ENCODE measurements at regions not wholly inside any gene's neighbourhood (a gene's known extent, or its start where the extent isn't known, plus 50 kb on each side); places are given as distances from the start of the nearest gene placed in this dataset.

DNA sequence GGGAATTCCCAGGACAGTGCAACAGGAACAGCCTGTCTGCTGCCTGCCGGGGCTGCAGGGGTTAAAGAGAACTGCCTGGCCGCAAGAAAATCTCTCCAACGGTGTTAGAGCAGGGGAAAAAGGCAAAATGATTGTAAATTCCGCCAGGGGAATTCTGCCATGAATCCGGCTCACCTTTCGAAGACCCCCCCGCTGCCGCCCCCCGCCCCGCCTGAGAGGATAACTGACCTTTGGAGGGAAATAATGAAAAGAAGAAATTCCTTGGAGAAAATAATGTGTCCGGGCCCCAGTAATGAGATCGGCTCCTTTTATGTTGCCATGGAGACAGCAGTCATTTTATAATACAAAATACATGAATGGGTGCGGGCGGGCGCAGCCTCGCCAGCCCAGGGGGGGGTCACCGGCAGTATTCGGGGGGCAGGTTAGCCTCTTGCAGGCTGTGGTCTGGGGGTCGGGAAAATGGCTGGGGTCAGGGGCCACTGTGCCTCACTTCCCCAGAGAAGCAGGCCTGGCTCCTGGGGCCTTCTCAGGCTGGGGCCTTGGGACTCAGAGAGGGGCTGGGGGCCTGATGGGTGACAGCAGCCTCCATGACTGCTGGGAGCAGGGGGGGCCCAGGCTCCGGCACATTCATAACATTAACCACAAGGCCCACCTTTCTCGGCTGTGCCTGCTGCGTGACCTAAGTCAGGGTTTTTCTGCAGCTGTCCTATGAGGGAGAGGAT, 228.1 kb downstream of the MN1 start:
- in situ Hi-C loops (cut with HindIII; ENCODE audit: low sequenced_read_pairs): no loop called here
- no peak for DNase-seq (ENCODE audit: low spot score)

DNA sequence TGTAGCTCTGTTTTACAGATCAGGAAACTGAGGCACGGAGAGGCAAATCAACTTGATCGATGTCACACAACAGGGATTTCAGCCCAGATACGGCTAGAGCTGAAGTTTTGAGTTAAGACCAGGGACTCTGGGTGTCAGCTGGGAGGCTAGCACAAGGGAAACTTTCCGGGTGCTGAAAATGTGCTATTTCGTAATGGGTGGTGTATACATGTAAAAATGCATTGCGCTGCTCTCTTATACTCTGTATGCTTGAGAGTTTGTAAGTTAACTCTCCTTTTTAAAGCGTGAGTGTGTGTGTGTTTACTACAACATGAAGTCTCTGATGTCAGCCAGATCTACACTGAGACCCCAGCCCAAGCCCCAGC, 227.6 kb downstream of the MN1 start:
- in situ Hi-C loops (cut with HindIII; ENCODE audit: low sequenced_read_pairs): no loop called here
- DNase-seq (ENCODE audit: low spot score): no peak

DNA sequence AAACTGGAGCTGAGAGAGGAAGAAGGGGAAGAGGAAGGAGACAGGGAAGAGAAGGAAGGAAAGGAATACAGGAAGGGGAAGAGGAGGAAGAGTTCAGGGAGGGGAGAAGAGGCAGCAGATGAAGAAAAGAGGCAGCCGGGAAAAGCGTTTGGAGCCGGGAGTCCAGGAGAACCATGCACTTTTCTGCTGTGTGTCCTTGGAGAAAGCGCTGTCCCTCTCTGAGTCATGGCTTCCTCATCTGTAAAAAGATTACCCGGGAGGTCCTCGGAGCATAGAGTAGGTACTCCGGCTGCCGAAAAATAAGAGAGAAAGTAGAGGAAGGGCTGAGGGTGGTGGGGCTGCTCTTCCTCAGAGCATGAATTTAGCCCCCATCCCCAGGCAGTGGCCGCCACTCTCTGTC, 226.9 kb downstream of the MN1 start:
- DNase-seq (ENCODE audit: low spot score): no peak
- in situ Hi-C loops (cut with HindIII; ENCODE audit: low sequenced_read_pairs): no loop called here

DNA sequence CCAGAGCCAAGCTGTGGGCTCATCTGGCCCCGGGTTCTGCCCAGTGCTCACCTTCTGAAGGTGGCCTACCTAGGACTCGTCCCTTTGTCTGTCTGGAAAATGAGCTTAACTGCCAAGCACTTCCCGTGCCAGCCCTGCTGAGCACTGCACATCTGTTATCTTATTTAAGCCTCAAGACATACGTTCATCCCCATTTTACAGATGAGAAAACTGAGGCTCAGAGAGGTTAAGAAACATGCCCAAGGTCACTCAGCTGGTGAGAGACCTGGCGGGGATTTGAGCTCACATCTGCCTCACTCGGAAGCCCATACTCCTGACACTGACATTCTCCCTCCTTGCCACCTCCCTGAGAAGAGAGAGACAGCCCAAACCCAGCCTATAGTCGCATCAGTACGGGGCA, 226.2 kb downstream of the MN1 start:
- in situ Hi-C loops (cut with HindIII; ENCODE audit: low sequenced_read_pairs): no loop called here
- no peak for DNase-seq (ENCODE audit: low spot score)

DNA sequence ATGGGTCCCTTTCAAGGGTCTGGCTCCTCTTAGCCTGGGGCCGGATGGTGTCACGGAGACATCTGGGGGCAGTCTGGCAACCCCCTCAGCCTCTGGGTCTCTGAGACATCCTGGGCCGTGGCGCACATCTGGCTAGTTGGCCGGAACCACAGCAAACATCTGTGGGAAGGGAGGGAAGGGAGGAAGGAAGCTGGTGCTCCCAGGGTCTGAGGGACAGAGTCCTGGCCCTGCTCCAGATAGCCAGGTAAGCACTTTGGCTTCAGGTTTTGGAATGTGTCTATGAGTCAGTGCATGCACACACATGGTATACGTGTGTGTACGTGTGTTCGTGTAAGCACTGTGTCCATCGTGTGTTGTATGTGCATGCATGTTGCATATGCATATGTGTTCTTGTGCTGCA, 225.1 kb downstream of the MN1 start:
- DNase-seq (ENCODE audit: low spot score): no peak
- in situ Hi-C loops (cut with HindIII; ENCODE audit: low sequenced_read_pairs): no loop called here

DNA sequence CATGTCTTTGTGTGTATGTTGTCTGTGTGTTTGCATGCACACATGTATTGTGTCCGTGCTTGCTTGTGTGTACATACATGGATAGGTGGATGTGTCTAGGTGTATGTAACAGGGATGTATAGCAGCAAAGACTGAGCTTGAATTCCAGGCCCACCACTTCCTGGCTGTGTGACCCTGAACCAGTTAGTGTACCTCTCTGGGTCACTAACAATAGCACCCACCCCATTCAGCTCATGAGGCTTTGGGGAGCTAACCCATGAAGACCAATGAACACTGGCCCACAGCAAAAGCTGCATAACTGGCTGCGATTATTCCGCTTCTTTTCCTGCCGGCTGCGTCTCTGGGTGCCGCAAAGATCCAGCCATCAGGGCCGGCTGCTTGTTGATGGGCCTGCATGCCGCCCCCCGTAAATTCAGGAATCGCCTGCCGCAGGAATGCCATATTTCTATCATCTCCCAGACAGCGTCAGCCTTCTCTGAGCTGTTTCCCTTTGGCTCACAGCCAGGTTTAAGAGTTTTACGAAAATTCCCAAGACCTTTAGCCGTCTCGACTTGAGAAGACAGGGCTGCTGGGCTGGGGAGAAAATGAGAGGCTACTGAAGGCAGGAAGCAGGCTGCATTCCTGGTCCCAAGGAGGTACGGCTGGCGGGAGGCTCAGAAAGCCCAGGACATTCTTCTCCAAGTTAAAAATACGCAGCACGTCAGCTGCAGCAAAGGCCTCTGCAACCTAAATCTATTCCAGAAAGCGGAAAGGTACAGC, 224.6 kb downstream of the MN1 start:
- in situ Hi-C loops (cut with HindIII; ENCODE audit: low sequenced_read_pairs): no loop called here
- DNase-seq (ENCODE audit: low spot score): no peak

DNA sequence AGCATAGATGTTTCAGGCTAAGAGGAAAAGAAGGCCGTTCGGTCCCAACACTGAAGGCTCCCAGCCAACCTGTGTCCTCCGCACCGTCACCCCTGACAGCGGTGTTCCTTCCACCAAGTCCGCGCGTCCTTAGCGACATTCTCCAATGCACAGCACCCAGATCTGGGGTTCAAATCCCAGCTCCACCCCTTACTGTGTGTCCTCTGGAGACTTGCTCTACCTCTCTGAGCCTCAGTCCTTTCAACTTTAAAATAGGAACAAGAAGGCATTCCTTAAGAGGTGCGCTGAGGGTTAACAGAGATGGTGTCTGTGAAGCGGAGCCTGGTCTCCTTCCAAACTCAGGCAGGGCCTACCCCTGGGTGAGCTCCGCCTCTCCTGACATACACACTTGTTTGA, 224.0 kb downstream of the MN1 start:
- in situ Hi-C loops (cut with HindIII; ENCODE audit: low sequenced_read_pairs): no loop called here

DNA sequence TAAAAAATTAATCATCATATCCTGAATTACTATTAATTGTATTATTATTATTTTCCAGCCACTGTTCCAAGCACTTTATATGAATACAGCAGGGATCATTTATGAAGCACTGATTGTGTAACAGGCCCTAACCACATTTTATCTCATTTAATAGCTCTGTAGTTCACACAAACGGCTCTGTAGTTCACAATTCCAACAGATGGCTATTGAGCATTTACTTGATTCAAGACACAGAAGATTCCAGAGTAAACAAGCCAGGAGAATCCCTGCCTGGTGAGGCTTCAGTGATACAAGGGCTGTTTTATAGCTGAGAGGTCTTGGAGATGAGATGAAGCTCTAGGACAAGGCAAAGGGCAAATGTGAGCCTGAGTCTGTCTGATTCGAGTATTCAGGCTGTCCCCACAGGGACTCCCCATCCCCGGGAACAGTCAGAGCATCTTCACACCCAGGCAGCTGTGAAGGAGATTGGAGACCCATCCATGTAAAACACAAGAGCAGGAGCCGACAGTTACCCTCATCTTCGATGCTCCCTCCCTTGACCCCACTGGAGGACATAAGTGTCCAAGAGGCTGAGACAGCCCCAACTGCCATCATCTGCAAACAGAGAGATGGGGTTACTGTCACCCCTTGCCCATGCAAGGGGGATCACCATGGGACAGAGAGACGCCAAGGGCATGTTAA, 222.5 kb downstream of the MN1 start:
- in situ Hi-C loops (cut with HindIII; ENCODE audit: low sequenced_read_pairs): no loop called here

More for the DNA sequence above, 224.0 kb downstream of the MN1 start:
- DNase-seq (ENCODE audit: low spot score): no peak

DNA sequence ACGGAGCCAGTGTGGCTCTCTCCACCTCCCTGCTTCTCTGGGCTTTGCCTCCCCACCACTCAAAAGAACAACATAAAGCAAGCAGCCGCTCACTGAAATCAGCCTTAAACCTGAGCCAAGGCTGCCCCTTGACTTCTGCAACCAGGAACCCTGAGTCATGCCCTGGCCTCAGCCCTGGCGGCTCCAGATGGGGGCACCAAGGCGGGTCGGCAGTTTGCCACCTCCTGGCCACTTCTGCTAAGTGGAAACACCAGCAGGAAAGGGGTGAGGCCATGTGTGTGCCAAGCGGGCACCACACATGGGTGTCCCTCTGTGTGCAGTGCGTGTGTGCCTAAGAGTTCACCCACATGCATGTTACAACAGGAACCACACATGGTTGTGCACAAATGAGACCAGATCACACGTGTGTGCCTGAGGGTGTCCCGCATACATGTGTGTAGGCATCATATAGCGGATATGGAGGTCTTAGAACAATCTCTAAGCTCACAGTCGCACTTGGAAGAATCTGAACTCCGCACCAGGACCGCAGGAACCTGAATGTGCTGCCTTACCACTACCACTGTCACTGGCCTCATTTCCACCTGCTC, 221.2 kb downstream of the MN1 start:
- no peak for DNase-seq (ENCODE audit: low spot score)
- in situ Hi-C loops (cut with HindIII; ENCODE audit: low sequenced_read_pairs): no loop called here

More for the DNA sequence above, 222.5 kb downstream of the MN1 start:
- no peak for DNase-seq (ENCODE audit: low spot score)

DNA sequence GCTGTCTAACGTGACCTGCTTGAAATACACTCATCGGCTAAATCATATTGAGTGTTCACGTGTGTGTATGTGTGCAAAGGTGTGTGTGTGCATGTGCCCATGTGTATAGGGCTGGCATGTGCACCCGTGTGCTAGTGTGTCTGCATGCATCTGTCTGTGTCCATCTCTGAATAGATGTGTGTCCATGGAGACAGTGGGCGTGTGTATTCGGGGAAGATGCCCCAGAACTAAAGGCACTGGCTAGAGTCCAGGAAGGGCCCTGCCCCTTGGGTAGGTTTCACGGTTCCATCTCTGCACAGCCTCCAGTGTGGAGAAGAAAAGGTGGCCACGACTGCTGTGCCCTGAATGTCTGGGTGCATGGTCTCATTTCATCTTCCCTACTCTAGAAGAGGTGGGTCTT, 220.3 kb downstream of the MN1 start:
- in situ Hi-C loops (cut with HindIII; ENCODE audit: low sequenced_read_pairs): no loop called here
- no peak for DNase-seq (ENCODE audit: low spot score)

DNA sequence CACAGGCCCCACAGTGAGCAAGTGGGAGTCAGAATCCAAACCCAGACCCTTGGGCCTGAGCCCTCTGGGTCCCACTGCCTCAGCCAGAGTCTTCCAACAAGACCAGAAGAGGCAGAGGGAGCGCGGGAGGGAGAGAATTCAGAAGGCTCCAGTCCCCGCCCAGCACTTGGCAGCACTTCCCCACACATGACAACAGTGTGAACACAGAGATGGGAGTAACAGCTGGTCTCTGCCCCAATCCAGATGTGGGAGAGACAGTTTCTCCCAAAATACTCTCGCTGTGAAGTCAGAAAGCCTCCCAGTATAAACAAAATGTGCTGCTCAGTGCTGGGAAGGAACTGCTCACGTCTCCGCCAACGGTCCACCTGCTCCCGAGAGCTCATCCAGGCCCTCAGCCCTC, 219.9 kb downstream of the MN1 start:
- in situ Hi-C loops (cut with HindIII; ENCODE audit: low sequenced_read_pairs): no loop called here
- DNase-seq (ENCODE audit: low spot score): no peak

DNA sequence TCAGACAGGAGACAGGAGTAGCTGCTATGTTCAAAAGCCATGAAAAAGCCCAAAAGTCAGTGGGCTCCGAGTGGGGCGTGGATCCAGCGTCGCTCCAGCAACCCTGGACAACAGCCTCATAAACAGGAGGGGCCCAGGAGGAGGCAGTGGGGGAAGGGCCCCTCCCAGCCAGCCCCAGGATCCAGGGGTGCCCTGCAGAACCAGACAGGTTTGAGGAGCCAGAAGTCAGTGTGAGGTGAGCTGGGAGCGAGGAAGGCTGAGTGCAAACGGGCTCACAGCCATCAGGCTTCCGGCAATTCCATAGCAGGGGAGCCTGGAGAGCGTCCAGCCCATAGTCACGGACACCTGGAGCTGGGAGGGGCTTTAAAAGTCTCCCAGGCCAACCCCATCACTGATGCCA, 217.7 kb downstream of the MN1 start:
- in situ Hi-C loops (cut with HindIII; ENCODE audit: low sequenced_read_pairs): no loop called here
- DNase-seq (ENCODE audit: low spot score): no peak

DNA sequence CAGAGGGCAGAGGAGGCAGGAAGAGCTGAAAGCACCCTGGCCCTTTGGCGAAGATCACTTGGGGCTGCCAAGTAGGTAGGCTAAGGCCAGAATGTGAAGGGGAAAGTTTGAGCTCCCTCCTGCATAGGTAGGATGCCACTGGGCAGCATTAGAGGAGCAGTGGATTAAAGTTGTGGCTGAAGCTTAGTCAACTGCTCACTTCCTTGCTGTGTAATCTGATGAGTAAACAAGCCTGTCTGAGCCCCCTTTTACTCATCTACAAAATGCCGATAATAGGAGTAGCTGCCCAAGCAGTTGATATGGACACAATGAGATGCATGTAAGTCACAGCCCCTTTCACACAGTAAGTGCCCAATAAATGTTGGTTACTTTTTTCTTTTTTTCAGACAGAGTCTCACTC, 216.4 kb downstream of the MN1 start:
- DNase-seq (ENCODE audit: low spot score): no peak
- in situ Hi-C loops (cut with HindIII; ENCODE audit: low sequenced_read_pairs): no loop called here

DNA sequence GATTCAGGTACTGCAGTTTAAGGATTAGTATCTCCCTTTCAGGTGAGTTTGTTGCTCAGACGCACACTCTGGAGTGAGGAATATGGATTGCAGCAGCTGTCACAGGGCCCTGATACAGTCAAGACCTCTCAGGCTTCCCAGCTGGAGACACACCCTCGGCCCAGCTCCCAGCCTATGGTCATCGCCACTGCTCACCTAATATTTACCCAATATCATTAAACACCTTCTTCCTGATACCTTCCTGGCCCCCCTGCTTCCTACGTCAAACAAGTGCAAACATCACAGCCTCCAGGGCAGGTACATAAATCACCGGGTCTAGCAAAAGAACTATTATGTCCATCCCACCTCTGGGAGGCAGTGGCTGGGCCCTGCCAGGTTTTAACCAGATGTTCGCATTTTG, 213.3 kb downstream of the MN1 start:
- no peak for DNase-seq (ENCODE audit: low spot score)
- in situ Hi-C loops (cut with HindIII; ENCODE audit: low sequenced_read_pairs): no loop called here

DNA sequence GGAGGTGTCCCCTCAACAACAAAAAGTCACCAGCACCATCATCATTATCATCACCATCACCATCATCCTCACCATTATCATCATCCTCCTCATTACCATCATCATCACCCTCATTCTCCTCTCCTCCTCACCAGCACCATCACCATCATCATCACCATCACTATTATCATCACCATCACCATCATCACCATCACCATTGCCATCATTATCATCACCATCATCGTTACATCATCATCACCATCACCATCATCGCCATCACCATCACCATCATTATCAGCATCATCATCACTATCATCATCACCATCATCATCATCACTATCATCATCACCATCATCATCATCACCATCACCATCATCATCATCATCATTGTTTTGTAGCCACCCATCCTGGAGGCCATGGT, 212.6 kb downstream of the MN1 start:
- in situ Hi-C loops (cut with HindIII; ENCODE audit: low sequenced_read_pairs): no loop called here
- no peak for DNase-seq (ENCODE audit: low spot score)

DNA sequence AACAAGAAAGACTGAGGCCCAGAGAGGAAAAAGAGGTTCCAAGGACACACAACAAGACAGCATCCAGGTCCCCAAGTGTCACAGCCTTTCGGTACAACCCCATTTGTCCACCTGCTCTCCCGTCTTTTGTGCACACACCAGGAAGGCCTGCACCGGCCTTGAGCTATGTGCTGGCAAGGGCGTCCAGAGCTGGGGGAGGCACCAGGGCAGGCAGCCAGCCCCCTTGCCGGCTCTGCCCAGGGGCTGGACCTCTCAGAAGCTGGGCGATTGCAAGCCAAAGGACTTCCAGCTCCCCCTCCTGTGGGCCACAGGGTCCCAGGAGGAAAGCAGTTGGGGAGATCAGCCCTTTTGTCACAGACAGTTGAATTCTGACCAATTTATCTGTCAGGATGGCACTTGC, 210.5 kb downstream of the MN1 start:
- DNase-seq (ENCODE audit: low spot score): no peak
- in situ Hi-C loops (cut with HindIII; ENCODE audit: low sequenced_read_pairs): no loop called here

DNA sequence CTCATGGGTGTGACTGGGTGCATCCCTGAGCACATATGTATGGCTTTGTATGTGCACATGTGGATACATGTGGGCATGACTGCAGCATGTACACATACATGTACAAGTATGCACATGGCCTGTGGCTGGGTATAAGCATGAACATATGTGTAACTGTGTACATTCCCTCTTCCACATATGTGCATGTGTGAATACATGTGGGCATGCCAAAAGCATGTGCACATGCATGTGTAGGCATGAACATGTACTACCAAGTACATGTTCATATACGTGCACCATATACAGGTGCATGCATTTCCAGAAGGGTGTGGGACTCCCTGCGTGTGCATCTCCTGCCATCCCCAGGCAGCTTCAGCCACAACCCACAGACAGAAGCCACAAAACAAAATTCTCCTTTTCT, 208.2 kb downstream of the MN1 start:
- in situ Hi-C loops (cut with HindIII; ENCODE audit: low sequenced_read_pairs): no loop called here

DNA sequence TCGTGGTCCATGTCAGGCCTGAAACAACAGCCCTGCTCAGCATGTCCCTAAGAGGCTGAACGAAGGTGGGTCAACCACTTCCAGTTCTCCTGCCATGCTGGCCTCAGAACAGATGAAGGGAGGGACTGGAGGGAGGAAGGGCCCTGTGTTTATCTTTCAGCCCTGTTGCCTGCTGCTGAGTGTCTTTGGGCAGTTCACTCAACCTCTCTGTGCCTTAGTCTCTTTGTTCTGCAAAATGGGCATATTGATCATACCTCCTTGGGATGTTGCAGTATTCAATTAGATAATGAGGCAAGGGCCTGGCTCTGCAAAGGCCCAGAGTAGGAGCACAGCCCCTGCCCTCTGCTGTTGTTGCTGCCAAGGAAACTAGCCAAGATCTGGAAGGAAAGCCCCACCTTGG, 207.5 kb downstream of the MN1 start:
- in situ Hi-C loops (cut with HindIII; ENCODE audit: low sequenced_read_pairs): no loop called here
- DNase-seq (ENCODE audit: low spot score): no peak

More for the DNA sequence above, 208.2 kb downstream of the MN1 start:
- DNase-seq (ENCODE audit: low spot score): no peak

DNA sequence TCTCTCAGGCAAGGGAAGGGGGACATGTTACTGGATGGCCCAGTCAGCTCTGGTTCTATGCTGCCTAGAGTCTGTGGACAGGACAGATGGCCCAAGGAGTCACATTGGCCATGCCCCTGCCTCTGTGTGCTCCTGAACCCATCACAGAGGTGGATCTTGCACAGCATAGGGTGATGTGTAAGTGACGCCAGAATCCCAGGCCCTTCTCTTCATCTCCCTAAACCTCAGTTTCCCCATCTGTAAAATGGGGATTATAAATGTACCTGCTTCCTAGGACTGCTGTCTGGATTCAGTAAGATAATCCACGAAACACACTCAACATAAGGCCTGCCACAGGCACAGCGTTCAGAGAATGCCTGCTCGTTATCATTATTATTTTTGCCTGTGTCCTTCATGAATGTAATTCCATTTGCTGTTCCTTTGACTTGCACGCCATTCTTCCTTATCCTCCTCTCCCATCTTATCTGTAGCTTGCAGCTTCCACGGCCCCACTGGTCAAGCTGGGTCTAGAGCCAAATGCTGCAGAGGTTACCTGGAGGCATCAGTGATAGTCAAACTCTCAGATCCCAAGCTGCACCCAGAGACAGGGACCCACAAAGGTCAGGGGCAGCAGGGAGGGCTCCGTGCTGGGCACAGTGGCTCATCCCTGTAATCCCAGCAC, 207.0 kb downstream of the MN1 start:
- in situ Hi-C loops (cut with HindIII; ENCODE audit: low sequenced_read_pairs): no loop called here
- DNase-seq (ENCODE audit: low spot score): no peak

Measured in G401 (cell line).